WI38 (cell line): ENCODE measurements at regions not wholly inside any gene's neighbourhood (a gene's known extent, or its start where the extent isn't known, plus 50 kb on each side); places are given as distances from the start of the nearest gene placed in this dataset.

Source experiments
- H3K4me3 ChIP-seq: 2 replicates; pipeline ENCODE4 v1.5.1; 2011; ENCODE audit warnings: low read depth, mild to moderate bottlenecking, control low read depth, low read length
- TF ChIP-seq, protein P1 (sequence below): IDR thresholded peaks from 2 replicates; pipeline ENCODE4 v1.5.1; 2012; ENCODE audit warnings: low read depth, mild to moderate bottlenecking, control low read depth, low read length

- TF ChIP-seq, protein P1, sequence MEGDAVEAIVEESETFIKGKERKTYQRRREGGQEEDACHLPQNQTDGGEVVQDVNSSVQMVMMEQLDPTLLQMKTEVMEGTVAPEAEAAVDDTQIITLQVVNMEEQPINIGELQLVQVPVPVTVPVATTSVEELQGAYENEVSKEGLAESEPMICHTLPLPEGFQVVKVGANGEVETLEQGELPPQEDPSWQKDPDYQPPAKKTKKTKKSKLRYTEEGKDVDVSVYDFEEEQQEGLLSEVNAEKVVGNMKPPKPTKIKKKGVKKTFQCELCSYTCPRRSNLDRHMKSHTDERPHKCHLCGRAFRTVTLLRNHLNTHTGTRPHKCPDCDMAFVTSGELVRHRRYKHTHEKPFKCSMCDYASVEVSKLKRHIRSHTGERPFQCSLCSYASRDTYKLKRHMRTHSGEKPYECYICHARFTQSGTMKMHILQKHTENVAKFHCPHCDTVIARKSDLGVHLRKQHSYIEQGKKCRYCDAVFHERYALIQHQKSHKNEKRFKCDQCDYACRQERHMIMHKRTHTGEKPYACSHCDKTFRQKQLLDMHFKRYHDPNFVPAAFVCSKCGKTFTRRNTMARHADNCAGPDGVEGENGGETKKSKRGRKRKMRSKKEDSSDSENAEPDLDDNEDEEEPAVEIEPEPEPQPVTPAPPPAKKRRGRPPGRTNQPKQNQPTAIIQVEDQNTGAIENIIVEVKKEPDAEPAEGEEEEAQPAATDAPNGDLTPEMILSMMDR, result no peak
Measured at GRCh38 chr10:131444862-131445461, 133.4 kb upstream of the TCERG1L start.

GRCh38 chr10:131445623-131446022 lies 134.1 kb upstream of the TCERG1L start:
- no peak overlapping the region for H3K4me3 ChIP-seq
- TF ChIP-seq, protein P1, result no peak

More at GRCh38 chr10:131444862-131445461, 133.4 kb upstream of the TCERG1L start:
- H3K4me3 ChIP-seq, result no peak overlapping the region

DNA sequence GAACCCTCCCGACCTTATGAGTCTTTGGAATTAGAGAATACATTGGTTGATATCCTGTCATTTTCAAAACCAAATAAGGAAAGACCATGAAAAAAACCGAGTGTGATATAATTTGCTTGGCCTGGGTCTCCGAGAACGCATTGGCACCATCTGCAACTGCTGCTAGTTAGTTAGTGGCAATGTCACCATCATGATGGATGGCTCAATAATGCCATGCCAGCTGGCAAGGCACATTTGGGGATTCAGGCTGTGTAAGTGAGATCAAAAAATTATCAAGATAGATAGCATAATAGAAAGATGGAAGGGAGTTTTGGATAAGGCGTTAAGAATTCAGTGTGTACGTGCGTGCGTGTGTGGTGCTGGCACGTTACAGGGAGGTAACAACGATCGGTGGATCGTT lies 134.7 kb upstream of the TCERG1L start:
- TF ChIP-seq, protein P1, result no peak
- H3K4me3 ChIP-seq, result no peak overlapping the region

DNA sequence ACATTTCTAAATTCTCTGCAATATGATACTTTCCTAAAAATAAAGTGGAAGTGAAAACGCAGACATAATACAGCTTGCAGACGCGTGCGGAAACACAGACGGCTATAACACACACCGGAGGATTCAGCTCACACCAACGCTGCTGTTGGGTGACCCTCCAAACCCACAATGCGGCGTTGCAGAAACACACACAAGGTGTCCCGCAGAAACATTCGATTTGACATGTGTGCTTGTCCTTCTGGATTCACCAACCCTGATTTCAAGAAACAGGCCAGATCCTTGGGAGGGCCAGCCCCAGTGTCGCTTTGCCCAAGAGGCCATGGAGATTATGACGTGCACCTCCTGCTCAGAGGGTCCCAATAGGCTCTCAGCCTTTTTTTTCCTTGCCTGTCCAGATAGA lies 136.7 kb upstream of the TCERG1L start:
- TF ChIP-seq, protein P1, result no peak
- H3K4me3 ChIP-seq, result no peak overlapping the region

- TF ChIP-seq, protein P1, result no peak
- no peak overlapping the region for H3K4me3 ChIP-seq
Measured at GRCh38 chr10:131448883-131449282, 137.4 kb upstream of the TCERG1L start.

DNA sequence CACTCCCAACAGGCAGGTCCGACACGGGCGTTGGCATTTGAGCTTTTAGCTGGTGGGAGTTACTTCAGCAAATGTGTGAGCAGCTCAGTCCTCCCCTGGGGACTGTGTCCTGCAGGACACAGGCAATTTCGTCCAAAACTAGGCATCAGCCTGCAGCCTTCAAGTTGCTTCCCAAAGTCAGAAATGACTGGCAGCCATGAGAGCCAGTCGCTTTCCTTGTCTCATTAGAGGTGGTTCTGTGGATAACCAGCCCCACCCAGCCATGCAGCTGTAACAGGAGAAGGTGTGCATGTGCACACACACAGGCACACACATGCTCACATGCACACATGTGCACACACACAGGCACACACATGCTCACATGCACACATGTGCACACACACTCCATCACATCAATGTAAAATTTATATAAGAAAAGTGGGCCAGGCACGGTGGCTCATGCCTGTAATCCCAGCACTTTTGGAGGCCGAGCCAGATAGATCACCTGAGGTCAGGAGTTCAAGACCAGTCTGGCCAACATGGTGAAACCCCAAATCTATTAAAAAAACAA lies 138.8 kb upstream of the TCERG1L start:
- no peak overlapping the region for H3K4me3 ChIP-seq
- TF ChIP-seq, protein P1, result no peak

DNA sequence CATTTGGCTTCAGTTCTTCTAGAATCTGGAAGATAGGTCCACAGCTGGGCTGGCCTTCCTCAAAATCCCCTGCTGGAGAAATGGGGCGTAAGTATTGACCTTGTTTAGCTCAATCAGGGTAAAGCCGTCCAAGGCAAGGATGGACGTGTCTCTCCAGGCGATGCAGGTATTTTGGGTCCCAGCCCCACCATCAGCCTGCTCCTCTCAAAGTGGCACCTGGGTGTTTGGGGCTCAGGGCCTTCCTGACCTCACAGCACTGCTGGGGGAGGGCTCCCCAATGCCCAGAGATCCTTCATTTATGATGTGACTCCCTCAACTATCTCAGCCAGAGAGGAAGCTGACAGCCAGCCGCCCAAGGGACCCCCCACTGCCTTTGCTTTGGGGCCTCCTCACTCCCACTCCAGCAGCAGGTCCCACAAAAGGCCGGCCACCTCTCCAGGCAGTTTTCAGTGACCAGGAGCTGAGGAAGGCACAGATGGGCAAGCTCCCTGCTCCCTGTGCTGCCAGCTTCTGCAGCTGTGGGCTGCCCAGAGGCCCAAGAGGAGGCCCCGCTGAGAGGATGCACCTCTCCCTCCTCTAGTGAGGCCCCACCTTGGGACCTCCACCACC lies 140.0 kb upstream of the TCERG1L start:
- TF ChIP-seq, protein P1, result no peak
- H3K4me3 ChIP-seq, result no peak overlapping the region
